IPS-NIHi11 (cell line): ENCODE measurements at regions not wholly inside any gene's neighbourhood (a gene's known extent, or its start where the extent isn't known, plus 50 kb on each side); places are given as distances from the start of the nearest gene placed in this dataset.

ENCODE experiments used
- DNase-seq: peaks from one replicate; pipeline ENCODE4 v3.0.0; 2012; ENCODE audit warnings: mixed read lengths, low spot score

DNA sequence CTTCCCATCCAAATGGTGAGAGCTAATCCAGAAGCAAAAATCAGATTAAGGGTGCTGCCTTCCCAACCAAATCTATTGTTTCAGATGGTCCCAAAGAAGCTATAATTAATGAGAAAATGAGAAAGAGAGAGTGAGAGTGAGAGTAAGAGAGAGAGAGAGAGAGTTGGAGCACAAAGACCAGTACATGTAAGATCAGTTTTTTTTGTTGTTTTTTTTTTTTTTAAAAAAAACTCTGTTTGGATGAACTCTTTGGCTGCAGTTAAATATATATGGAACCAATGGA lies 305.6 kb downstream of the PTEN start:
- no peak for DNase-seq

DNA sequence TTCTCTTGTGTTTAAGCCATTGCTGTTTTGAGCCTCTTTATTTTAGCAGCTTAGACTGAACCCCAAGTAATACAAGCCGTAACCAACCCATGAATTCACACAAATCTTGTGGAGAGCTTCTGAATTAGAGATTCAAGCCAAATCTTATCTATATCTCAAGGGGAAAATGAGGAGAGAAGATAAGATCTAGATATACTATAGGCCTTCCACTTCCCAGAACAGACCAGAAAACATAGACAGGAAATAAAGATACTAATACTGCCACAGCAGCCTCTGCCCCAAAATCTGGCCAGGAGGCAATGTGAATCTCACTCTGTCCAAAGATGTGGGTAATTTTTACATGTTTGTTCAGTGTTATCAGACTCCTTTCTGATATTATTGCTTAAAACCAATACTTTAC lies 307.2 kb downstream of the PTEN start:
- DNase-seq: no peak

DNA sequence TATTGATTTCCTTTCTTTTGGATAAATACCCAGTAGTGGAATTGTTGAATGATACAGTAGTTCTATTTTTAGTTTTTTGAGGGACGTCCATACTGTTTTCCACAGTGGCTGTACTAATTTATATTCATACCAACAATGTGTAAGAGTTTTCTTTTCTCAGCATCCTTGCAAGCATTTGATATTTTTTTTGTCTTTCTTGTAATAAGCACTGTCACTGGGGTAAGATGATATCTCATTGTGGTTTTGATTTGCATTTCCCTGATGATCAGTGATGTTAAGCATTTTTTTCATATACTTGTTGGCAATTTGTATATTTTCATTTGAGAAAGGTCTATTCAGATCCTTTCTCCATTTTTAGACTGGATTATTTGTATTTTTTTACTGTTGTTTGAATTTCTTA lies 308.7 kb downstream of the PTEN start:
- DNase-seq: no peak

DNA sequence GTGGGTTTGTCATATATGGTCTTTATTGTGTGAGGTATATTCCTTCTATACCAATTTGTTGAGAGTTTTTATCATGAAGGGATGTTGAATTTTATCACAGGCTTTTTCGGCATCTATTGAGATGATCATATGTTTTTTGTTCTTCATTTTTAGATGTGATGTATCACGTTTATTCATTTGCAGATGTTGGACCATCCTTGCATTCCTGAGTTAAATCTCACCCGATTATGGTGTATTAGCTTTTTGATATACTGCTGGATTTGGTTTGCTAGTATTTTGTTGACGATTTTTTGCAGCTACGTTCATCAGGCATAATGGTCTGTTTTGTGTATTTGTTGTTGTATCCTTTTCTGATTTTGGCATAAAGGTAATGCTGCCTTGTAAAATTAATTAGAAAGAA lies 311.0 kb downstream of the PTEN start:
- no peak for DNase-seq

DNA sequence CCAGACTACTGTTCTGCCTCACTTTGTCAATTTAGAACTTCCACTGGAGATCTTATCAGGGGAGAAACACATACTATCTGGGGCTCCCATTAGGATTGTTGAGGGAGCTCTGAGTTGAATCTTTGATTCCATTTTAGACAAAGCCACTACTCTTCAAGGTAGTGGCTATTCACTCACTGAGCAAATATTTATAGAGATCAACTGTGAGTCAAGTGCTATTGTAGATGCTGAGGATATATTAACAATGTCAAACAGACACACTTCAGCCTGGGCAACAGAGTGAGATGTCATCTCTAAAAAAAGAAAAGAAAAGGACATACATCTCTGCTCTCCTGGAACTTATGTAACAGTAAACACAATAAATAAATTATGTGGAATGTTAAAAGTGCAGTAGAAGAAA lies 315.3 kb downstream of the PTEN start:
- DNase-seq: no peak

DNA sequence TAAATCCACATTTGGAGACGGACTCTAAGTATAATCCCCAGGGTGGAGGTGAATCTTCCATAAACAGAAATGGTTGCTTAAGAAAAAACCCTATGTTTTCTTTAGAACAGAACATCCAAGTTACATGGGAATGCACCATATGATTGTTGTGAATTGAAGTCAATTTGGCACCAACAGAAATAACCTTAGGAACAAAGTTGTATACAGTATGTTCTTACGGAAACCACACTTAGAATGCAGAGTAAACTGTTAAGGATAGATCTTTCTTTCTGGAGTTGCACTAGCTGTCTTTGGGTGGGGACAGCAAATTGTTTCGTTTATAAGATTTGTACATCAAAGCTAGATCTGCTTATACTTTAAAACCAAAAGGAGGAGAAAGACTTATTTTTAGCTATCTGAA lies 316.4 kb downstream of the PTEN start:
- no peak for DNase-seq

DNA sequence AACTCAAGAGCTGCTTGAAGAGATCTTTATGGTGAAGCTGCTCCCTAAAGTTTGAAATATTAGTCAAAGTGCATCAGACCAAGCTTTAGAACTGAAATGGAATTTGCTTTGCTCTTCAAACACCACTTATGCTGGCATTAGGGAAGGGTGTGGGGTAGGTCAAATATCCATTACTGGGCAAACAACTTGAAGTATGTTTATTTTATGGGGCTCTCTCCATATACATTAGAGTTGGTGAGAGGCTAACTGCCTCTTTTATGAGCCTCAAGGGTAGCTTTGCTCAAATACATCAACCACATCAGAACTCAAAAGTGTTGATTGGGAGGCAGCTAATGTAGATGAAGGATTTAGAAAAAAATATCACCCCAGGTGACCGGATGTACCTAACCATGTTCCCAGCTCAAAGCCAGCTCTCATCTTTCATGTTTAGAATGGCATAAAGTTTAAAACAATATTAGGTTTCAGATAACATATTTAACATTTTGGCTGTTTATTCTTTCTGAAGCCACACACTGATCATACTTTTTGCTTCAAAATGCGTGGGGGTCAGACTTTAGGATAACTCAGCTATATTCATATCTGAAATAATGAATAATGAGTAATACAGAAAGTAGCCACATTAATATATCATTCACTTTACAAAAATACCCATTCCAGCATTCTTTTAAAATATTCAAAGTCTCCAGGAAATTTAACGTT lies 318.6 kb downstream of the PTEN start:
- no peak for DNase-seq

DNA sequence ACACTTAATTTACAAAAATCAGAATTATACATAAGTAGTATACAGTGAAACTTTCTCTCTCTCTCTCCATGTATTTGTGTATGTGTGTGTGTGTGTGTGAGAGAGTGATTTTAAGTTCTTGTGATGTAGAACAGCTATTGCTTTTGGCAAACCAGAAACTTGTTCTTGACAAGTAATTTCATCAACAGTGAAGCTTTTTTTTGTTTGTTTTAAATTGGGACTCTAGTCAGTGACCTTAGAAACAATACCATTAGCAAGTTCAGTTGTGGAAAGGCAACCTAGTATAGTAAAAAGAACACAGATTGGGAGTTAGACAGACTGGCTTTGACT lies 319.1 kb downstream of the PTEN start:
- DNase-seq: no peak

DNA sequence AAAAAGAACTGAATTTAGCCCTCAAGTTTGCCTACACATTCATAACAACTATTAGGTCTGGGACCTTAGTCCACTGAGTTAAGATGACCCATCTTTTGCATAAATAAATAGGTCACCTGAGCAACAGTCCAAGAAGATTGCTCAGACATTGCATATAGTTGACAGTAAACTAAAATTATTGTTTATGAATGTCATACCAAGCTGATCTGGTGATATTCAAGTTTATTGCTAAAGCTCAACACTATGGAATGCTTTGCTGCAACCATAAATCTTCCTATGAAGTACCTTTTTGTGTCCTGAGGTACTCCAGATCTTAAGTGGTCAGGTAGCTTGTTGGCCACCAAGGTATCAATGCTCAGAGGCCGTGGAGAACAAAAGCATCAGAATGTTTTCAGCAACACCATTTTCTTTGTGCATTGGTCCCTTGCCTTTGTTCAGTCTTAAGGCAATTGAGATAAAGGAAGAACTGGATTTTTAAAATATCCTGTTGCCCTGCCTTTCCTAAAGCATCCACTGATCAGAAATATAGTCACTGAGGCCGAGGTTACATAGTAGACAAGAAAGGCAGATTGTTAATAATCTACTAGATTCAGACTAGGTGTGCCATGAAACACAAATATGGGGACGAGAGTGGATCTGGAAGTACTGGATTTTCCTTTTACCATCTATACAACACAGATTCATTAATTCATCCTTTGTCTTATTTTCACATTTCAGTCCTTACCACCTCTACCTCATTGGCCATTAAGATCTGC lies 321.3 kb downstream of the PTEN start:
- DNase-seq: no peak

DNA sequence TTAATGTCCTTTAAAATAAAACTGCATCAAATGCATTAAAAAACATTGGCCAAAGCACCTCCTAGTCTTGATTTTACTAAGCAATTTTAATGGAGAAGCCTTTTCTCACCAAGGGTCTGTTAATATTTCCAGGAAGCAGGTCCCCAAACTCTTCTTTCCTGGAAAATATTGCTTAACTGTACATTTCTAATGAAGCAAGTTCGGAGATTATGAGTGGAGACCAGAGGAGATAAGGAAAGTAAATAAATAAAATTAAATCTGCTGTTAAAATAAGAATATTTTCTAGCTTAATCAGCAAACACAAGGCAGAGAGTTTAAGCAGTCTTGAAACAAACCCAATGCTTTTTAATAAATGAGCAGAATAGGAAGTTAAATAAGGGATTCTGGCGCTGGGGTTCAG lies 322.4 kb downstream of the PTEN start:
- DNase-seq: no peak

DNA sequence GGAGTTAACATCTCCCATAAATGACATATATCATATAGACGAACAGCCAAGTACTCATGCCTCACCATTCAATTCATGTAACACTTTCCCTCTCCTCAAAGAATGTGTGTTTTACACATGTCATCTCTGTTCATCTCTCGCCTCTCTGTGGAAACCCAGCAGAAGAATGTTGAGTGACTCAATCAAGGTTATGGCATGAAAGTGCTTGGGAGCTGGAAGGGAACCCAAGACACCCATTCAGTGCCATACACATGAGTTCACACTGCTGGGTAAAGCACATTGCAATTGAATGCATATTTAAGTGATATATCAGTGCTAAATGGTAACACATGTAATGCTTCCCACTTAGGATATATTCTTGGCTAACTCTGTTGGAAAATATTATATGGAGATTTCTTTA lies 322.9 kb downstream of the PTEN start:
- DNase-seq: no peak

DNA sequence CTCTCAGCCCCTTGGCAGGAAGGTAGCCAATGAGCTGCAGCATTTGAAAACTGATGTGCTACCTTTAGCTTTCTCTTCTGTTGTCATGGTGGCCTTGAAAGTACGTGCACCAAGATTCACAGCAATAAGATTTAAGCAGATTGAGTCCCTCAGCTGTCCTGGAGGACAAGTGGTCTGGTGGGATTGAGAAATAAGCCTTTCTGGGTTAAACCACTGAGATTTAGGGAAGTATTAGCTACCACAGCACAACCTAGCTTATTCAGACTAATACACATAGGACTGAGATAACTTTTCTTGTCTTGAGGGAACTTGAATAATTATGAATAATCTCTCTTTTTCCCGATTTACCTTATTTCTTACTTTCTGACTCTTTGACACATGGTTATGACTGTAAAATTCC lies 324.0 kb downstream of the PTEN start:
- no peak for DNase-seq

DNA sequence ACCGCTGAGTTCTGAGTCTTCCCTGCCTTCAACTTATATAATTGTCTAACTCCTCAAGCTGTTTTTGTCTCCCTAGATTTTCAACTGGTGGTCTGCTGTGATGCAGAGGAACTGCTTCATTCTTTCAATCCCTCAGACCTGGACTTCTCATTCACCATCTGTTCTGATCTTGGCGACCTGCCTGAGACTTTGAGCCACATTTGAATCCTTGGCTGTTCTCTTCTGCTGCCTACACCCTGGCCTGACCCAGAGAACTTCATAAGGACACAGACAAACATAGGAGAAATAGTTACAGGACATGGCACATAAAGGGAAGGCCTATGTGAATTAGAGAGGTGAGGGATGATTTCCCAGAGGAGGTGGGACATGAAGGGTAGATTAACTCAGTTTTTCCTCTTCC lies 326.7 kb downstream of the PTEN start:
- no peak for DNase-seq

DNA sequence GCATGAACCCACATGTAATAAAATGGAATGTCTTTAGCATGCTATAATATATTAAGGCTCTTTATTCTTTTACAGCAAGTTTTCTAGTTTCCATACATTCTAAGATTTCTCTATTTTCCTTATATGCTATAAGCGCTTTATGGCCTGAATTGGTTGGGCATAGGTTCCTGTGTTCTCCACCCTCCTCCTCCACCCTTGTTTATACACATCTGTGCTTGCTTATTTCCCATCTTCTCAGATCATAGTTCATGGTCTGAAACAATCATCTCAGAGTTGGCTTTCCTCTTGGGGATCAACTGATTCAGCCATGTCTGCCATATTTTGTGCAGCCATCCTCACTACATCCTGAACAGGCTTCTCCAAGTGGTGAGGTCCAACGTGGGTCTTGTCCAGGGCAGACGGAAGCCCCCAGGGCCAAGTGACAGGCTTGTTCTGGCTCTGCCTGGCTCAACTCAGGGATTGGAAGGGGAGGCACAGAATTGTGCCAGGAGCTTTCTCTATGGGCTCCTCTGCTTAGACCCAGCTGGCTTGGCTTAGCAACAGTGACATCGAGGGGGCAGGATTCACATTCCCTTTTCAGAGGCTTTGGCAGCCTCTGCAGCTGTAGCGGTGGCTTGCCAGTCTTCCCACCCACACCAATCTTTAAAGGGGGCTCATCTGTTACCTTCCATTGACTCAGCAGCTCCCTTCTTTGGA lies 327.3 kb downstream of the PTEN start:
- no peak for DNase-seq

DNA sequence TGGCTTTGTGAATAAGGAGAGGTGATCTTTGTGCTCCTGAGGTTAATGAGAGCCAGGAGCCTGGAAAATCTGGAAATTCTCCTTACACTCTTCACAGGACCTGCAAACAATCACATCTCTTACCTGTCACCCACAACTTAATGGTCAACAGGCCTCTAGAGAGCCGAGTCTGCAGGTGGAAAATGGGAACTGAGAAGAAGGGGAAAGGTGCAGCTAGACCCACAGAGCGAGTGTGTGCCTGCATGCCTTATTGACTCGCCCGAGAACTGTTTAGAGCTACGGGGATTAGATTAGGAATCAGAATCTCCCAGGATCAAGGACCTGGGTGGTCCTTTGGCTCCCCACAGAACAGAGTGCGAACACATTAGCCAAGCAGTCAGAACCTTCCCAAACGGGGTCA lies 329.6 kb downstream of the PTEN start:
- no peak for DNase-seq

DNA sequence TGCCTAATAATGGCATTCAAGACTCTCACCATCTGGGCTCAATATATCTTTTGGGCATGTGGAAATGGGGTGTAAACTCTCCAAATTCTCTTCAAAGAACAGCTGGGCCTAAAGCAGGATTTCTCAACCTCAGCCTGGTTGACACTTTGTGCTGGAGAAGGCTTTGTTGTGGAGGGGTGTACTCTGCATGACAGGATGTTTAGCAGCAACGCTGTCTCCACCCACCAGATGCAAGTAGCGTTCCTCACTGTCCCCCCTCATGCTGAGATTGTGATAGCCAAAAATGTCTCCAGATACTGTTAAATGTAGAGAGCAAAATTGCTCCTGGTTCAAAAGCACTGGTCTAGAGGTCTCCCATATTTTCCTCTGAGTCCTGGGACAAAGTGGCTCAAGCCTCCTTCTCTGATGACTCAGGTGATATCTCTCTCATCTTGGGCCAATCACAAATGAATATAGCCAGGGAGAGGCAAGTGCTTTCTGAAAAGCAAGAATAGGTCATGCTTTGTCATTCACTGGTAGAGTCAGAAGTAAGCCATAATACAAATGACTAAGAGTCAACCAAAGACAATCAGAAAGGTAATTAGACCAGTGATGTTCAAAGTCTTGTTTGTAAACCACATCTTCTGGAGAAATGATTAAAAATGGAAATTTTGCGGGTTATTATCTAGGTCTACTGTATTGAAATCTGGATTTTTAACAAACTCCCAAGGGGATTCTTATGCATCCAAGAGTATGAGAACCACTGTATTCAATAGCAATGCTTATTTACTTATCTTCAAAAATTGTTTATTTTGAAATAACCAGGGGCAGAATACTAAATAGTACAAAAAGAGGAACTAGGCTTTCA lies 330.8 kb downstream of the PTEN start:
- DNase-seq: no peak

DNA sequence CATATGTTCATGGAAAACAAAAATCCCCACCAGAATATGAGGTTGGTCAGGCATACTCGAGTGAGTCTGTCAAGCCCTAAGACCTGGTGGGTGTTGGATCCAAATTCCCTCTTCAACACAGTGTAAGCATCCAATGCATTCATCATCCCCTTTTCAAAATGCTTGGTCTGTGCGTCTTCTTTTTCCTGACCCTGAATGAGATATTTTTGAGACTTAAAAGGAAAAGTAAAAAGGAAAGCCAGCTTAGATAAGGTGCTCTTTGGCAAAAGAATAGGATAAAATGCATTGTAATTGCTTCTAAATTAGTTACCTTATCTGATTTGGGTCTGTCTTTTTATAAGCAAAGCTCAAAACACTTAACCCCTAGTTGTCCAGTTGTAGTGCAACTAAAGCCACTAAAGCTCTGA lies 331.5 kb downstream of the PTEN start:
- DNase-seq: no peak

DNA sequence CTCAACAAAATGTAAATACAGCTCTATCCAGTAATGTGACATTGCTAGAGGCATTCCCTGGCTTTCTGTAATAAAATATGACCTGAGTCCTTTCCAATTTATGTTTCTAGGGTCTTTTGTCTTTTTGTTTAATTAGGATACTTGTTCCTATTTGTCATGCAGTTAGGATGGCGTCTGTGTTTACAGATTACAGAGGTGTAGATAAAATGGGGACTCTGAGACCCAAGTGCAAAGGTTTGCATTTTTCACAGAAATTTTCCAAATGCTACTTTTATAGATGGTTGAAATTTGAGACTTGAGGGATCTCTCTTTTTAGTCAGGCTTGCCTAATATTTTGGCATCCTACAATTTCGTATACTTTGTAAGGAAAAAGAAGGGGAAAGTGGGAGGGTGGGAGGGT lies 332.4 kb downstream of the PTEN start:
- DNase-seq: no peak

DNA sequence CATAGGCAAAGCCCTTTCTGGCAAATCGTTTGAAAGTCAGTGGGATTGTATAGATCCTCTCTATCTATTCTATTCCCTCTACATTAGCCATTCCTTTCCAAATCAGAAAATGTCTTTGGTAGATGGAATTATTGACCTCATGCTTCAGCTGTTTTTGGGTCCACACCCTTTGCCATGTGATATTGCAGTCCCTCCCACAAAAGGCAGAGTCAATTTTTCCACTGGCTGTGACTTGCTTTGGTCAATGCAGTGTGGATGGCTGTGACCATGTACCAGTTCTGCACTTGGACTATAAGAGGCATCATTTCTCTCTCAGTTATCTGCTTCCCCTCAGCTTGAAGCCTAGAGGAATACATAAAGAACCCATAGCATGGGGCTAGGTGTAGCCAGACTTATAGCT lies 332.9 kb downstream of the PTEN start:
- no peak for DNase-seq

DNA sequence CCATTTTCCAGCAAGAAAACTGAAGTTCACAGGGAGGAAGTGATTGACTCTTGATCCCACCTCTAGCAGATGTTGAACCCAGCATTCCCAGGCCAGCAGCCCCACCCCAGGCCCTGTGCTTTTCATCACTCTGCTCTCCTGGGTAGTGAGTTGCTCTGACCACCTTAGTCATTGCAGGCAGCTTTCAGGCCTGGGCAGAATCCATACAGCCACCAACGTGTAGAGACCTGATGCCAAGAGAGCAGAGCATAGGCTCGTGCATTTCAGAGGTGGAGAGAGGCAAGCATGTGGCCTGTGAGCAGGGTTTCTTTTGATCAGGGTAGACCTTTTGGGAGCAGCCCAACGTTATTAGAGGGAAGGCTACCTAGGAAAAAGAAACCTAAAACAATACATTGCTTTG lies 334.6 kb downstream of the PTEN start:
- no peak for DNase-seq

DNA sequence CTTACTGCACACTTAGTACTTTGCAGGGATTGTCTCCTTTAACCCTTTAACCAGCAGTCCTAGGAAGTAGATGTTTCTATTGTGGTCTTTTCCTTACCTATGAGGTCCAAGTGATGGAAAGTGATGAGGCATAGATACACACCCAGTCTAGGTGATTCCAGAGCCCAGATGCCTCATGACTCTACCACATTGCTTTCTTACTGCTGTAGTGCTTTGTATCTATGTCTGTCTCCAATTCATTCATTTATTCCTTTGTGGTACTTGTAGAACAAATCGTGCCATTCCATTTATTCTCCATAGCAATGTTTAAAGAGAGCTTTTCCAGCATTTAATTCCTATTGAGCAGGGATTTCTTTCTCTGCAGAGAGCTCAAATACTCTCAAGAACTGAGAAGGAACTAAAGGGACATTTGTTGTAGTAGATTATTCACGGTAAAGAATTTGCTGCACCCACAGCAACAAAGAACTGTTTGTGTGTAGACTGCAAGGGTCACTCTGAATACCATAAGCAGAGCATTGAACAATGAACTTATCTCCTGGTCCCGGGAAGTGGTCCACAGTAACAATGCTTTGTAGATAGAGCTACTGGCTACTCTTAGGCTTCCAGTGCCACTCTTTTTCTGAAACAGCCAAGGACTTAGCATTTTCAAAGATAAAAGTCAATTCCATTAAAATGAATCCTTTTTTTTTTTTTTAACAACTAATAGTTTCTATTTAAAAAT lies 337.0 kb downstream of the PTEN start:
- no peak for DNase-seq

DNA sequence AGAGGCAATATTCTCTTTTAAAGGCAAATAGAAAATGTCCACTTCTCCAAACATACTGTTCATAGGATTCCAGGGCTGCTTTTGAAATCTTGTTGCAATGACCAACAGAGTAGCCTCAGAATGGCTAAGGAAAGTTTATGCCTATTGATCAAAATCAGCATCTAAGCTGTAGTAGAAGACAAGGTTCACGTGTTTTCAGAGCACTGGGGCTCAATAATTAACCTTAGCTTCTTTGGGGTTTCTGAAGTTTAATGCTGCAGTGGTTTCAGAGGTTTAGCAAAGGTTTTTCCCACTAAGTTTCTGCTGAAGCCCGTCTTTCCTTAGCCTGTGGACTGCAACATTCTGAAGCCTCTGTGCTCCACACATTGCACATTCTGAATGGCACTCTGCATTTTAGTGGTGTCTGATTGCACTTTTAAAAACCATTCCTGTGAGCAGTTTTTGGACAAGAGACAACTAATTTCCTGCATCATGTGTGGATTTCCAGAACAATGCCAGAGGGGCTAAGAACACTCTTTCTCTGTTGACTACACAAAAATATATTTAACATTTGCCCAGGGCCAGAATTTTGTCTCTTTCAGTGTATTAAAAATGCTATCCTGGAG lies 342.5 kb downstream of the PTEN start:
- DNase-seq: no peak
